ENCODE measurements at regions not wholly inside any gene's neighbourhood (a gene's known extent, or its start where the extent isn't known, plus 50 kb on each side); places are given as distances from the start of the nearest gene placed in this dataset.
A peak's percentile ranks its signal among the peaks of the same experiment; 100 is the strongest.

DNA sequence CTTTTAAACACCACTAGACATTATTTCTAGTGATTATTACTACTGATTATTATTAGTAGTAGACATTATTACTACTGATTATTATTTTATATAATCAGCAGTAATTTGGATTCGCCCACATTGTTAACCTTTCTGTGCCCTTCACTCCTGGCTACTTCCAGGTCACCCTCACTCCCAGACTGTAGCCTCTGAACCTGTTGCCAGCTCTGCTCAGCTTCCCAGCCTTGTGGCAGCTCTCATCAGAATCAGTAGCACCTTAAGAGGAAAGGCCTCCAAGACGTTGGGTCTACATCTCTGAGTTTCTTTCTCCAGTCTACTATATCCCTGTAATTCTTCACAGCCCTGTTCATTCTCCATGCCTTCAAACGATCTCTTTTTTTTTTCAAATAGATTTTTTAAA is 137.0 kb downstream of the KATNIP start:
- Mint-ChIP-seq H3K4me1 (no peaks in the 10 kb centered on the region), H3K4me3 (no peak overlapping the region), H3K27me3 (no peaks in the 10 kb centered on the region), H3K9me3 (no peaks in the 10 kb centered on the region), H3K27ac (no peak overlapping the region), H3K36me3 (ENCODE audit: low read depth) (peaks cover 3% of the 10 kb centered on the region)
- DNase-seq (no peak), ATAC-seq (no peak)

GRCh38 chr16:27687605-27688004 is 137.7 kb downstream of the KATNIP start:
- H3K9me3 Mint-ChIP-seq, result no peaks in the 10 kb centered on the region
- no peak overlapping the region for H3K4me3 Mint-ChIP-seq
- no peak overlapping the region for H3K27ac Mint-ChIP-seq
- no peaks in the 10 kb centered on the region for H3K4me1 Mint-ChIP-seq
- ATAC-seq, result no peak
- no peaks in the 10 kb centered on the region for H3K27me3 Mint-ChIP-seq
- DNase-seq, result no peak
- peaks cover 2% of the 10 kb centered on the region for H3K36me3 Mint-ChIP-seq (ENCODE audit: low read depth)

- Mint-ChIP-seq H3K4me3 (no peak overlapping the region), H3K4me1 (no peaks in the 10 kb centered on the region), H3K36me3 (ENCODE audit: low read depth) (no peaks in the 10 kb centered on the region), H3K9me3 (no peaks in the 10 kb centered on the region), H3K27ac (no peak overlapping the region), H3K27me3 (no peaks in the 10 kb centered on the region)
- no peak for DNase-seq
- ATAC-seq, result no peak
Observed at GRCh38 chr16:27689711-27690110, 139.8 kb downstream of the KATNIP start.

- no peaks in the 10 kb centered on the region for H3K36me3 Mint-ChIP-seq (ENCODE audit: low read depth)
- ATAC-seq (no peak), DNase-seq (peak; percentile 32)
- H3K9me3 Mint-ChIP-seq, result no peaks in the 10 kb centered on the region
- H3K27me3 Mint-ChIP-seq, result no peaks in the 10 kb centered on the region
- no peak overlapping the region for H3K4me3 Mint-ChIP-seq
- no peak overlapping the region for H3K27ac Mint-ChIP-seq
- no peaks in the 10 kb centered on the region for H3K4me1 Mint-ChIP-seq
Observed at GRCh38 chr16:27690608-27691007, 140.7 kb downstream of the KATNIP start.

GRCh38 chr16:27691721-27692120 is 141.8 kb downstream of the KATNIP start:
- H3K27me3 Mint-ChIP-seq, result no peaks in the 10 kb centered on the region
- no peaks in the 10 kb centered on the region for H3K36me3 Mint-ChIP-seq (ENCODE audit: low read depth)
- no peaks in the 10 kb centered on the region for H3K4me1 Mint-ChIP-seq
- ATAC-seq (no peak), DNase-seq (no peak)
- no peak overlapping the region for H3K4me3 Mint-ChIP-seq
- no peaks in the 10 kb centered on the region for H3K9me3 Mint-ChIP-seq
- H3K27ac Mint-ChIP-seq, result no peak overlapping the region

DNA sequence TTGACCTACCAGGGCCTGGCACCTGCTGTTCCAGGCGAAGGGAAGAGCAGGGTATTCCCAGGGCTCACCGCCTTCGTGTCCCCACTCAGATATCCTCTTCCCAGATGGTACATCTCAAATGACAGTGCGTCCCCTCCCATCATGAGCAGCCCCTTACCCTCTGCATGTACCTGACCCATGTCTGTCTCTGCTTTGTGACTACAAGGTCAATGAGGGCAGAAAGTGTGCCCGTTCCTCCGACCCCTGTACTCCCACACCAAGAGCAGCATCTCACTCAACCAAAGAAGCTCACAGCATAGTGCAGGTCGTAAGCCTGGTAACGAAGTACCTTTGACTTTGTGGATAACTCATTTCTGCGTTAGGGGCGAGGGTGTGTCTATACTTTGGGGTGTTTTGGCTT is 142.6 kb downstream of the KATNIP start:
- no peaks in the 10 kb centered on the region for H3K36me3 Mint-ChIP-seq (ENCODE audit: low read depth)
- H3K27me3 Mint-ChIP-seq, result no peaks in the 10 kb centered on the region
- H3K9me3 Mint-ChIP-seq, result no peaks in the 10 kb centered on the region
- H3K27ac Mint-ChIP-seq, result no peak overlapping the region
- DNase-seq (no peak), ATAC-seq (no peak)
- no peaks in the 10 kb centered on the region for H3K4me1 Mint-ChIP-seq
- no peak overlapping the region for H3K4me3 Mint-ChIP-seq

DNA sequence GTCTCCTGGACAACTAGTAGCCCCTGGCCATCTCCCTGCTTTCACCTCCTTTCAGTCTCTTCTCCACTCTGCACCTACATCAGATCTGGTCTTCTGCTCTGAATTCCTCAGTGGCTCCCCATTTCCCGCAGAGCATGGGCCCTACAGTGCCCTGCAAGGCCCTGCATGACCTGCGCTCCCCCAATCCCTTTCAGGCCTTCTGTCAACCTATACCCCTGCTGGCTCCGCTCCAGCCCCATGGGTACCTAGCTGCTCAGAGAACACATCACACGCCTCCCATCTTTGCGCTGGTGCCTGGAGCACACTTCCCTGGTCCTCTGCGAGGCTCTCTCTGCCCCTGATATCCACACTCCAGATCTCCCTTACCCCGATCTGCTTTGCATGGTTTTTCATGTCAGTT is 145.2 kb downstream of the KATNIP start:
- no peak overlapping the region for H3K27ac Mint-ChIP-seq
- H3K27me3 Mint-ChIP-seq, result no peaks in the 10 kb centered on the region
- H3K4me3 Mint-ChIP-seq, result no peak overlapping the region
- ATAC-seq (no peak), DNase-seq (no peak)
- no peaks in the 10 kb centered on the region for H3K9me3 Mint-ChIP-seq
- H3K36me3 Mint-ChIP-seq (ENCODE audit: low read depth), result peaks cover 3% of the 10 kb centered on the region
- H3K4me1 Mint-ChIP-seq, result no peaks in the 10 kb centered on the region

- Mint-ChIP-seq H3K36me3 (ENCODE audit: low read depth) (peaks cover 5% of the 10 kb centered on the region), H3K27me3 (no peaks in the 10 kb centered on the region), H3K4me1 (no peaks in the 10 kb centered on the region), H3K4me3 (no peak overlapping the region), H3K9me3 (no peaks in the 10 kb centered on the region), H3K27ac (no peak overlapping the region)
- ATAC-seq (no peak), DNase-seq (no peak)
Observed at GRCh38 chr16:27698266-27698665, 148.3 kb downstream of the KATNIP start.

GRCh38 chr16:27698746-27699145 is 148.8 kb downstream of the KATNIP start:
- Mint-ChIP-seq H3K4me3 (no peak overlapping the region), H3K36me3 (ENCODE audit: low read depth) (peaks cover 5% of the 10 kb centered on the region), H3K9me3 (no peaks in the 10 kb centered on the region), H3K4me1 (no peaks in the 10 kb centered on the region), H3K27ac (no peak overlapping the region), H3K27me3 (no peaks in the 10 kb centered on the region)
- DNase-seq (no peak), ATAC-seq (no peak)

GRCh38 chr16:27699540-27699939 is 149.6 kb downstream of the KATNIP start:
- Mint-ChIP-seq H3K27me3 (no peaks in the 10 kb centered on the region), H3K27ac (no peak overlapping the region), H3K9me3 (no peaks in the 10 kb centered on the region), H3K4me1 (no peaks in the 10 kb centered on the region), H3K4me3 (no peak overlapping the region), H3K36me3 (ENCODE audit: low read depth) (peaks cover 6% of the 10 kb centered on the region)
- no peak for ATAC-seq
- no peak for DNase-seq

DNA sequence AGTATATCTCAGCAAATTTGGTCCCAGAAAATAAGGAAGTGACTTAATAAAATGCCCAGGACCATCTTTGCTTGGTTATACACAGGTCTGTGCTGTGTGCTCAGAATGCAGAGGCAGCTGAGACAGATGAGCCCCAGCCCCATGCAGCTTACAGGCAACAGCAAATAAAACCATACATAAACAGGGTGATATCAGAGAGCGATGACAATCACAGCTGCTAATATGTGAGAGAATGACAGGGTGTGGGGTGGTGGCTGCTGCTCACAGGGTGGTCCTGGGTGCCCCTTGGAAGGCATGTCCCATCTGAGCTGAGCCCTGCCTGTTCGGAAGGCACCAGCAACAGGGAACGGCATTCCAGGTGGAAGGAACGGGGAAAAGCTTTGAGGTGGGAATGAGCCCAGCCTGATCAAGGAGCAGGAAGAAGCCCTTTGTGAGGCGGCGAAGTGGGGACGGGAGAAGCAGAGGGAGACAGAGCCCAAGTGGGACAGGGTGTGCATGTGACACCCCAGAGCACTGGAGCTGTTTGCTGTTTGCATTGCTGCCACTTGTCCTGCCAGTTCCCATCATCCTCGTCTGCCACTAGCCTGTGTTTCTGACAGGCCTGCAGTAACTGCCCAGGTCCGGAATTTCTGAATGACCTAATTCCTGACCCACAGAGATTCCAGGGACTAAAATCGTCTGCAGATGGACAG is 150.5 kb downstream of the KATNIP start:
- no peak overlapping the region for H3K27ac Mint-ChIP-seq
- no peak overlapping the region for H3K4me3 Mint-ChIP-seq
- H3K4me1 Mint-ChIP-seq, result no peaks in the 10 kb centered on the region
- H3K36me3 Mint-ChIP-seq (ENCODE audit: low read depth), result peaks cover 8% of the 10 kb centered on the region
- DNase-seq (no peak), ATAC-seq (no peak)
- no peaks in the 10 kb centered on the region for H3K27me3 Mint-ChIP-seq
- no peaks in the 10 kb centered on the region for H3K9me3 Mint-ChIP-seq

DNA sequence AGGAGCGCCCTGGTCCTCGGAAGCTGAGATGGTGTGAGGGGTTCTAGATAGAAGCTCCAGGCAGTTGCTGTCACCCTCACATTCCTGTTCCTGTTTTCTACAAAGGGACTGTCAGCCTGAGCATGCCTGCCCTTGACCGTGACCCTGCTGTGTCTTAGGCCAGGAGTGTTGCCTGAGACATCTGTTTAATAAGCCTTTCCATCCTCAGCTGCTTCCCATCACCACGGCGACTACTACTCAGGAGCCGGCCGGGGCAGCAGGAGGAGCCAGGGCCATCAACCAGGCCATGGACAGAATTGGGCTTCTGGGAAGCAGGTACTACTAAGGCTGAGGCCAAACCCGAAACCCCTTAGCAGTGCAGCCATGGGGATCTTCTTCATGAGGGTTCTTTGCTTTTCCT is 151.4 kb downstream of the KATNIP start:
- H3K36me3 Mint-ChIP-seq (ENCODE audit: low read depth), result peaks cover 8% of the 10 kb centered on the region
- no peak overlapping the region for H3K27ac Mint-ChIP-seq
- no peaks in the 10 kb centered on the region for H3K4me1 Mint-ChIP-seq
- no peaks in the 10 kb centered on the region for H3K27me3 Mint-ChIP-seq
- DNase-seq, result no peak
- no peak for ATAC-seq
- H3K4me3 Mint-ChIP-seq, result no peak overlapping the region
- no peaks in the 10 kb centered on the region for H3K9me3 Mint-ChIP-seq

GRCh38 chr16:27703121-27703520 is 153.2 kb downstream of the KATNIP start:
- ATAC-seq, result no peak
- peaks cover 9% of the 10 kb centered on the region for H3K36me3 Mint-ChIP-seq (ENCODE audit: low read depth)

GRCh38 chr16:27703545-27703944 is 153.6 kb downstream of the KATNIP start:
- no peaks in the 10 kb centered on the region for H3K27me3 Mint-ChIP-seq
- no peaks in the 10 kb centered on the region for H3K9me3 Mint-ChIP-seq
- H3K4me3 Mint-ChIP-seq, result no peak overlapping the region
- H3K27ac Mint-ChIP-seq, result no peak overlapping the region
- ATAC-seq, result no peak
- no peaks in the 10 kb centered on the region for H3K4me1 Mint-ChIP-seq
- H3K36me3 Mint-ChIP-seq (ENCODE audit: low read depth), result peaks cover 9% of the 10 kb centered on the region
- DNase-seq, result no peak

More at GRCh38 chr16:27703121-27703520, 153.2 kb downstream of the KATNIP start:
- no peaks in the 10 kb centered on the region for H3K9me3 Mint-ChIP-seq
- no peak overlapping the region for H3K27ac Mint-ChIP-seq
- no peaks in the 10 kb centered on the region for H3K27me3 Mint-ChIP-seq
- no peaks in the 10 kb centered on the region for H3K4me1 Mint-ChIP-seq
- no peak overlapping the region for H3K4me3 Mint-ChIP-seq
- DNase-seq, result no peak

DNA sequence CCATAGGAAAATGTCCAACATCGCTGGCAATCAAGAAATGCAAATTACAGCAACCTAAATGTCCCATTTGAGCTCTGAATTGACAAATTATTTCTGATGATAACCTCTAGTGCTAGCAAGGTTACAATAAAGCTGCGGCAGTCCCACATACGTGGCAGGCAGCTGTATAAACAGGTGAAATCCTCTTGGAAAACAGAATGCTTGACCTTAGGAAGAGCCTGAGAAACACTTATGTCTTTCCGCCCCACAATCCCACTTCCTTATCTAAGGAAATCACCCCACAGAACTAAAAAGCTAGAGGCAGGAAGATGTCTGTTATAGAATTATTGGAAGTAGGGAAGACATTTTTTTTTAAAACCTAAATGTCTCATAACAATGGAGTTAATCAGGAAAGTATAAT is 154.3 kb downstream of the KATNIP start:
- Mint-ChIP-seq H3K36me3 (ENCODE audit: low read depth) (peaks cover 9% of the 10 kb centered on the region), H3K4me3 (no peak overlapping the region), H3K27me3 (no peaks in the 10 kb centered on the region), H3K9me3 (no peaks in the 10 kb centered on the region), H3K27ac (no peak overlapping the region), H3K4me1 (no peaks in the 10 kb centered on the region)
- ATAC-seq (no peak), DNase-seq (no peak)

All from activated naive CD8-positive, alpha-beta T cell treated with anti-CD3 and anti-CD28 coated beads, Interleukin-2, amount 50 U/mL, for 24 hours (primary cell).